HG03521 (cell line): ENCODE measurements at regions not wholly inside any gene's neighbourhood (a gene's known extent, or its start where the extent isn't known, plus 50 kb on each side); places are given as distances from the start of the nearest gene placed in this dataset.
"Not testable (repeated sequence)": the region's sequence is repeated elsewhere in the genome, so short reads cannot be mapped to it uniquely, and the experiment has no call there.

Experiments used
- ATAC-seq: cut with Tn5 transposase; IDR thresholded peaks from one replicate; pipeline ENCODE4 v1.9.1; 2021; ENCODE audit warnings: mild to moderate bottlenecking, moderate library complexity; ENCODE audit not compliant: unreplicated experiment

GRCh38 chr10:118423800-118424442 lies 81.8 kb upstream of the FAM204A start:
- peak; percentile 86 for ATAC-seq

GRCh38 chr10:118422241-118422640 lies 80.1 kb upstream of the FAM204A start:
- no peak for ATAC-seq

- ATAC-seq = not testable (repeated sequence)
These were observed 77.9 kb upstream of the FAM204A start for GRCh38 chr10:118420049-118420448.

DNA sequence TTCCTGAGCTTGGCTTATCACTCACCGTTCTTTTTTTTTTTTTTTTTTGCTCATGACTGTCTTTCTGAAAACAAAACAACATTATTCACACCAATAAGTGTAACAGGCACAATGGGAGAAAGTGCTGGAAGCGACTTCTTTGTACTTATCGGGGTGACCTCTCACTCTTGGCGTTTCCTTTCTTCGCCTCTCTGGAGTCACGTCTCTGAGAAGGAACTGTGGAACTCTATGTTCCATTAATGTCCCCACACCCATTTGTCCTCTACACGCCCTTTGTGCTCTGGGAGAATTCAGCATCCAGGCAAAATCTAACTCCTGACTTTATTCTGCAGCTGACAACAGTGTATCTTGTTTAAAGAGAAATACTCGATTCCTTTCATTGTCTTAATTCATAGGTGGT lies 70.8 kb upstream of the FAM204A start:
- no peak for ATAC-seq

DNA sequence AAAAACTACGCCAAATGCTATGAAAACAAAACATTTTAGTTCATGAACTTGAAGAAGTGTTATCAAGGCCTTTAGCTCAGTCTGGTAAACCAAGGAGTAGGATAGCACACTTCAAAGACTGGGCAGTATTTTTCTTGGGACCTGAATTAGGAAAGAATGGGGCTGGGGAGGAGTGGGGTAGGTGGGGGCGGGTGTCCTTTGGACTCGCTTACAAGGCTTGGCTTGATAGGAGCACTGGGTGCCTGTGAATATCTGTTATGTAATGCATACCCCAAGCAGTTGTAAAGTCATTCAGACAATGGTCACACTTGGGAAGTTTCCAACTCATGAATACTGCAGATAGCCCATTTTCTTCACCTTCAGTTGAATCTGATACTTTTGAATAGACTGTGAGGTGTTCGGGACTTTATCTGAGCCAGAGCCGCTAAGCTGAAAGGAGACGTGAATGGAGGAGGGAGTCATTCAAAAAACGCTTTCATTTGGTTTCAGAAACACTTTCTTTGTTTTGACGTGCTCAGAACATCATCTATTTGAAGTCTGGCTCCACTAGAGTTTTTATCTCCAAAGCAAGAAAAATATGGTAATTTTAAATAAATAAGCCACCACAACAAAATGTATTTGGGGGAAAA lies 70.1 kb upstream of the FAM204A start:
- ATAC-seq = no peak

- ATAC-seq = no peak
These were observed 67.2 kb upstream of the FAM204A start for GRCh38 chr10:118409295-118409694.

GRCh38 chr10:118408181-118408580 lies 66.1 kb upstream of the FAM204A start:
- ATAC-seq = no peak

DNA sequence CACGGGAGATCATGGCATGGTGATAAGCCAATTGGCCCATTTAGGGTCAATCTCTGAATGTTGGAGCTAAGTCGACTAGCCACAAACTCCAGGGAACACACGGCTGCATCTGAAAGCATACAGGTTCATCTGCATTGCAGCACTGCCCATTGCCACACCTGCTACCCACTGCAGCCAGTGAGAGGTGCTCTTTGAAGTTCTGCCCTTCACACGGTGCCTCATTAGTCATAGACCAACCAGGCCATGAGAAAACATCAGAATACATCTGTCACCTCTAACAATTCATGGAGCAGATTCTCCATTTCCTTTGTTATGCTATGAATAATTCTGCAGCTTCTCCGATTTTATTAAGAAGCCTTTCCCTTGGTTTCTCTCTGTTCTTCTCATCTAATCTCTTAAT lies 65.7 kb upstream of the FAM204A start:
- ATAC-seq = no peak

DNA sequence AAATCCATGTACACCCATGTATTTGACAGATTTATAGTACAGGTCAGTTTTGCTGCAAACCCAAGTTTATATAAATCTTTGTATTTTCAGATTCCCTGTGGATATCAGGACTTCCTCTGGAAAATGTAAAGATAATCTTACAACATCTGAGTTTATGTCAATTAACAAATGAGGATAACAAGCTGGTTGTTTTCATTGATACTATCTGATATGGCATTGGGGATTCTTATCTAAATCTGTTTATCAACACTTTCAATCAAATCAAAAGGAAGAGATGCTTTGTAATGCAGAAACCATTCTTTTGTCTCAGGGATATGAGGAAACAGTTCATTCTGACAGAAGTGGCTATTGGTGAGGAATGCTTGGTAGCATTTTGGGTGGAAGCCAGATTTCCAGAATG lies 64.9 kb upstream of the FAM204A start:
- no peak for ATAC-seq

DNA sequence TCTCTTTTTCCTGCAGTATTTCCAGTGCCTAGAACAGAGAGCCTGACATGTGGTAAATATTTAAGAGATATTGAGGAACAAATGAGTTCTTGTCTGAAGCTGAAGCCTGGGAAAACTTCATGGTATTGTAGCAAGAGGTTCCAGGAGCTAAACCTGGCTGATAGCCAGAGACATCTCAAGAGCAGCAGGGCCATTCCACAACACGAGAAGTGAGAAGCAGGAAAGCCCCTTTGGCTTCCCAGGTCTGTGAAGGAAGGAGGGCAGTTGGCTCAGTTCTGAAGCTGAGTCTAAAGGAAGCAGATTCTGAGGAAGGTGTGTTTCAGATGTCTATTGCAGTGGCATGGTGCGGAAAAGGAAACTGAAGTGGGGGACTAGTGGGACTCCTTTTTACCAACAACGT lies 63.8 kb upstream of the FAM204A start:
- no peak for ATAC-seq

- ATAC-seq = no peak
These were observed 61.8 kb upstream of the FAM204A start for GRCh38 chr10:118403967-118404366.

- ATAC-seq = no peak
These were observed 59.6 kb upstream of the FAM204A start for GRCh38 chr10:118401708-118402193.

GRCh38 chr10:118397391-118397790 lies 55.3 kb upstream of the FAM204A start:
- ATAC-seq = no peak

DNA sequence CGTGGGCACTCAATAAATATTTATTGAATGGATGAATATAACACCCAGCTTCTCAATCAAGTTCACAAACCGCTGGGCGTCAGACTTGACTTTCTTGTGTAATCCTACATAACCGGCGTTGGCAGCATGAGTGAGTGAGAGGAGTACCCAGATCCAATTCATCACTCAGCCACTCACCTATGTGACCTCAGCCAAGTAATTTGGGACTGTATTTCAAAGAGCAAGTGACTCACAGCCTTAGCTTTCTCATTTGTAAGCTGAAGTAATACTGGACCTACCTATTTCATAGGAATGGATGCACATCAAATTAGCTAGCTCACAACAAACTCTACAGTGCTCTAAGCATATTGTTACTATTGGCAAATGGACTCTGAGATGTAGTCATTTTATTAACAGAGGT lies 53.8 kb upstream of the FAM204A start:
- ATAC-seq = no peak

GRCh38 chr10:118394301-118395200 lies 52.4 kb upstream of the FAM204A start:
- ATAC-seq = no peak

DNA sequence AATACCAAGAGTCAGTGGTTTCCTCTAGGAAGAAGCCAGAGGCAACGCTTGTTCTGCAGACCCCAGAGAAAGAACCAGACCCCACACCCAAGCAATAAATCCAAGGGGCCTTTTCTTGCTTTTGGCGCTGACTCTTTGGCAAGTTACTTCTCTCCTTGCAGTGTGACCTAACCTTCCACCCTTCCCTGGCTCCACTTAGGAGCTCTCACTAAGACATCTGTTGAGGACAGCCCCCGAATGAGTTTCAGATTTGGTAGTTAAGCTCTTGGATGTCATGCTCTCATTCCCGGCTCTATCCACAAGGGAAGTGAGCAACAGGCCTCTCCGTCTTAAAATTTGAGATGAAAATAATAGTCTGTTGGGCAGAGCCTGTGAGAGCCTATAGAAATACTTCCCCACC lies 50.6 kb upstream of the FAM204A start:
- ATAC-seq = no peak
